ENCODE measurements at regions not wholly inside any gene's neighbourhood (a gene's known extent, or its start where the extent isn't known, plus 50 kb on each side); places are given as distances from the start of the nearest gene placed in this dataset.

DNA sequence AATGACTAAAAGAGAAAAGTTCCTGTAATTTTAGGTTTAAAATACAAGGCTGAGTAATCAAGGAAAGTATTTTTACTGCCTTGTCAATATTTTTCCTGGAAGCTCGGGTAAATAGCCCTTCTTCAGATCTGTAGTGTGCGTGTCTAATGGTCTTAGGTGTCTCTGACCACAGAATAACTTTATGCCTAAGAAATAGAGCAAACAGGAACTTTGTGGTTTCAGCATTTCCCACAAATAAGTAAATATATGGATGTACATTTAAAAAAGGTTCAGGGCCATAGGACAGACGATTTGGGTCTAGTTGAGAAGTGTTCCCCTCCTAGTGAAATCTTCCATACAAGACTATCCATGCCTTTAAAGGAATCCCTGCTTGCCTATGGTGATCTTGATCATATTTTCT lies 107.0 kb downstream of the ZC3H11B start:
- DNase-seq, result no peak
- Mint-ChIP-seq H3K4me3 (no peak overlapping the region), H3K27me3 (no peaks in the 10 kb centered on the region), H3K9me3 (no peaks in the 10 kb centered on the region), H3K27ac (no peak overlapping the region), H3K4me1 (no peaks in the 10 kb centered on the region)
- ATAC-seq, result no peak

DNA sequence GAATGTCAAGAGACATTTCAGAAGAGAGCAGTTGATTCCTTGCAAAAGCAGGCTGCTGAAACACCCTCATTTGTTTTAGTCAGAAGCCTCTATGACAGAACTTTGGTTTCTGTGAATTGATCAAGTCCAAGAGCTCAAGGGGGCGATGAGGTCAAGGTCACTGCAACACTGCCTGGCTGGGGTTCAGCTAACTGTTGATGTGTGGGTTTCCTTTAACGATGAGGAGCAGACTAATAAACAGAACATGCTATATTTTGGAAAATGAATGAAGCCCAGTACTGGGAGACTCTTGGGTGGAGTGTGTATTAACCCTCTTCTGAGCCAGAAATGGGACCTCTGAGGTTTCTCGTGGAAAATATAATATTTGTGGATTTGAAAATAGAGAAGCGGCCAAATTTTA lies 109.3 kb downstream of the ZC3H11B start:
- Mint-ChIP-seq H3K9me3 (no peaks in the 10 kb centered on the region), H3K4me1 (no peaks in the 10 kb centered on the region)
- no peak for ATAC-seq

DNA sequence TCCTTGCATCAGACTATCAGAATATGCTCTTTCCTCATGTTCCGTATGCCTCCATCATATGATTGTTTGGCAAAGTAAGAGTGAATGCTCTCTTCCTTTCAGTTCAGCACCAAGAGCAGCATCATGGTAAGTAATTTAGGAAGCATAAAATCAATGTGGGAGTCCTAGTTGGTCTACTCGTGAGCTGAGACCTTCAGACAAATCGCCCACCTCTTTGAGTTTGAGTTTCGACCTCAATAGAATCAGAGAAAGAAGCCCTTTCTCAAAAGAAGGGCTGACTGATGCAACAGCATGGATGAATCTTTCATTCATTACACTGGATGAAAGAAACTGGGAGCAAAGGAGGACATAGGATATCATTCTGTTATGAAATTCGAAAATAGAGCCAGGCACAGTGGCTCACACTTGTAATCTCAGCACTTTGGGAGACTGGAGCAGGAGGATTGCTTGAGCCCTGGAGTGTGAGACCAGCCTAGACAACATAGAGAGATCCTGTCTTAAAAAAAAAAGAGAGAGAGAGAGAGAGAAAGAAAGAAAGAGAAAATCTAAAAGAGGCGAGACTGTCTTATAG lies 112.5 kb downstream of the ZC3H11B start:
- no peak for ATAC-seq
- Mint-ChIP-seq H3K4me3 (no peak overlapping the region), H3K4me1 (no peaks in the 10 kb centered on the region), H3K9me3 (no peaks in the 10 kb centered on the region), H3K27me3 (no peaks in the 10 kb centered on the region), H3K27ac (no peak overlapping the region)
- no peak for DNase-seq

More for the DNA sequence above, 109.3 kb downstream of the ZC3H11B start:
- H3K27me3 Mint-ChIP-seq, result no peaks in the 10 kb centered on the region
- DNase-seq, result no peak
- no peak overlapping the region for H3K4me3 Mint-ChIP-seq
- no peak overlapping the region for H3K27ac Mint-ChIP-seq

DNA sequence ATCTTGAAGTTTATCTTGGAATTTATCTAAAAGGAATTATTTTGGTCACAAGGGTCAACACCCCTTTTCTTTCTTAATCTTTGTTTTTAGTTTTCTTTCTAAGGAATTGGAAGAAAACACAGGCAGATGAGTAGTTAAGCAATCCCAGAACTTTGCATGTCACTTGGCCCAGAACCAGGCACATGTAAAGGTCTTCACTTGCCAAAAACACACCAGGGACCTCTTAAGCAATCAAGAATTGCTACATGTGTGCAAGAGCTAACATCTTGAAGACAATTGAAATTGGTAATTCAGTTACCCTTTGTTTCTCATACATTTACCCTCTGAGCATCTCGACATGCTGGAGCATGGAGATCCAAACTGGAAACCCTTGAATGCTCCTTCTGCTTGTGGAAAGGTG lies 114.2 kb downstream of the ZC3H11B start:
- H3K9me3 Mint-ChIP-seq, result no peaks in the 10 kb centered on the region
- no peak overlapping the region for H3K4me3 Mint-ChIP-seq
- ATAC-seq, result no peak
- H3K4me1 Mint-ChIP-seq, result no peaks in the 10 kb centered on the region
- no peak for DNase-seq
- peak overlapping the region in 1 of 2 donors; percentile 37 for H3K27ac Mint-ChIP-seq
- H3K27me3 Mint-ChIP-seq, result no peaks in the 10 kb centered on the region

DNA sequence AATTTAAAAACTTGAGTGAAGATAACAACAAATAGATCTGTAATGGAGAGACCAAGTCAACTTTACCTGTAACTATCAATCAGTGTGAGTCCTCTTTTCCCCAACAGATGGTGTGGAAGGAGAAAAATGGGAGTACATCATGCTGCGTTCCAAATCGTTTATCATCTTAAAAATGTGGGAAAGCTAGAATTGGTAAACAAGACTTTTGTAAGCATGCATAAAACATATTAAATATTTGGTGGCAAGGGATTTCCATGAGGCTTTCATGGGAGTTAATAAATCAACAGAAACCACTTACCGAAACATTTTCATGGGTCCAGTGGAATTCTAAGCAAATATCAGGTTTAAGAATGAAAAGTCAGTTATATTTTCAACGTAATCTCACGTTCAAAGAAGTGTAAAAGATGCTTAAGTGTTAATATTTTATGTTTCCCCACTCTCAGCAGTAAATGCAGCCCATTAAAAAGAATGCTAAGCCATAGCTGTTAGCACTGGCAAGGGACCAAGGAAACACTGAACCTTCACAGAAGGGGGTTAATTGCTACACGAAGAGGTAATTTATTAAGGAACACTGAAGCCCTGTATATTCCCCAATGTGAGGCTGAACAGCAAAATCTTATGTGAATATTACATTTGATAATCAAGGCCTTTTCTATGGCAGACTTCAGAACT lies 117.0 kb downstream of the ZC3H11B start:
- DNase-seq, result no peak
- no peak for ATAC-seq
- H3K27ac Mint-ChIP-seq, result no peak overlapping the region
- H3K27me3 Mint-ChIP-seq, result no peaks in the 10 kb centered on the region
- no peaks in the 10 kb centered on the region for H3K4me1 Mint-ChIP-seq
- H3K9me3 Mint-ChIP-seq, result no peaks in the 10 kb centered on the region
- H3K4me3 Mint-ChIP-seq, result no peak overlapping the region

DNA sequence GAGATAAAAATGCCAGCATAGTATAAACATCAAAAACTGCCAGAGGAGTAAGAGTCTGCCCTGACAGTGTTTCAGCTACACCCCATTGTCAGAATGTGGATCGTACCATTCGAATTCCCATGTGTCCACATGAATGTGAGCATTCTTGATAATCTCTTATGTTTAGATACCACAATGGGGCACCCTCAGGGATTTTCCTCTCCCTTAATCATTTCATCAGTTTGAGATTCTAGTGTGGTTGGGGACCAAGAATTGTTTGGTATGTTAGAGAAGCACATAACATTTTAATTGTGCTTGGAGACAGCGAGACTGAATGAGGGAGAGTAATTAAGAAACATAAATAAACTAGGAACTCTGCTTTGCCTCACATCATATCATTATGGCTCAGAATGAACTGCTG lies 120.2 kb downstream of the ZC3H11B start:
- DNase-seq, result no peak

DNA sequence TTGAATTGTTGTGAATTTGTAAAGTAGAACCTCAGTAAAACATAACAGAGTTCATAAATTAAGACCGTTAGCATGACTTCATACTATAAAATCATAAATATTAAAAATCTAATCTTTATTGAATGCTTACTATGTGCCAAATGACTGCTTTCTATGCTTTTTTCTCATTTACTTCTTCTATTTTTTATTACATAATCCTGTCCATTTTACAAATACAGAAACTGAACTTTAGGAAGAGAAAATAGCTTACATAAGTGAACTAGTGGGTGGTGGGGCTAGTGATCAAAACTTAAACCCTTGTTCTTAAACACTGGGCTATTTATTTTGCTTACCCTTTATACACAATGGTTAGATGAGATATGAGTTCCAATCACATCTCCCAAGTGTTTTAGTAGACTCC lies 122.3 kb downstream of the ZC3H11B start:
- no peaks in the 10 kb centered on the region for H3K4me1 Mint-ChIP-seq
- ATAC-seq (no peak), DNase-seq (no peak)
- no peak overlapping the region for H3K4me3 Mint-ChIP-seq
- no peak overlapping the region for H3K27ac Mint-ChIP-seq
- no peaks in the 10 kb centered on the region for H3K9me3 Mint-ChIP-seq
- H3K27me3 Mint-ChIP-seq, result no peaks in the 10 kb centered on the region

More for the DNA sequence above, 120.2 kb downstream of the ZC3H11B start:
- Mint-ChIP-seq H3K9me3 (no peaks in the 10 kb centered on the region), H3K4me1 (no peaks in the 10 kb centered on the region), H3K27ac (no peak overlapping the region), H3K4me3 (no peak overlapping the region), H3K27me3 (no peaks in the 10 kb centered on the region)
- no peak for ATAC-seq

DNA sequence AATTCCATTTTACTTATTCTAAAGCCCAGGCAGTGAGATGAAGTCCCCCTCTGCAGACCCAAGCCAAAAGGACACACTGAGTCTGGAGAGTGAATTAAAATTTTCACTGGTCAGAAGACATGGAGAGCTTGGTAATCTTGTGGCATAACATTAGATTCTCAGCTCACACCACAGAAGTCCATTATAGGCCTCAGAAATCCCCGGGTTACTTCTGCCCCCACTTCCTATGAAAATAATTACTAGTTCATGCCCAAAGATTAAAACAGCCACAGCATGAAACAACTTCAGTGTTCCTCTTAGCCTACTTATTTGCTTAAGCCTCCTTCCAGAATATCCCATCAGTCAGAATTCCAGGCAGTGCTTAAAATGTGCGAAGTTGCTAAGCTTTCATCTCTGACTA lies 123.3 kb downstream of the ZC3H11B start:
- no peaks in the 10 kb centered on the region for H3K9me3 Mint-ChIP-seq

DNA sequence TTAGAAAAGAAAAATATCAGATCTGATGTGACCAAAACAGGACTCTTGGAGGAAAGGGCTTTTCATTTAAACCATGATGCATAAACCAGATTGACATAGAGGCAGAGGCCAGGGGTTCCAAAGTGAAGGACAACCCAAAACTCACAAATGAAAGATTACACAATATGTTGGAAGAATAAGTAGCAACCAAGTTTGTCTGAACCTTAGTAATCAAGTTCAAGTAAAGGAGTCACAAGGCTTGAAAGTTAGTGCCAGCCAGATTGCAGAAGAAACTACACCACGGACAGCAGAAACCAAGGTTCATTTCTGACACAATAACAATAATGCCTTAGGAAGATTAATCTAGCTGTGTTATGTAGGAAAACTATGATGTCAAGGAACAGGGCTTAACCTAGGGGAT lies 124.6 kb downstream of the ZC3H11B start:
- no peak overlapping the region for H3K27ac Mint-ChIP-seq
- DNase-seq, result no peak

More for the DNA sequence above, 123.3 kb downstream of the ZC3H11B start:
- no peak for DNase-seq
- no peaks in the 10 kb centered on the region for H3K4me1 Mint-ChIP-seq
- no peaks in the 10 kb centered on the region for H3K27me3 Mint-ChIP-seq
- no peak for ATAC-seq
- H3K4me3 Mint-ChIP-seq, result no peak overlapping the region
- no peak overlapping the region for H3K27ac Mint-ChIP-seq

DNA sequence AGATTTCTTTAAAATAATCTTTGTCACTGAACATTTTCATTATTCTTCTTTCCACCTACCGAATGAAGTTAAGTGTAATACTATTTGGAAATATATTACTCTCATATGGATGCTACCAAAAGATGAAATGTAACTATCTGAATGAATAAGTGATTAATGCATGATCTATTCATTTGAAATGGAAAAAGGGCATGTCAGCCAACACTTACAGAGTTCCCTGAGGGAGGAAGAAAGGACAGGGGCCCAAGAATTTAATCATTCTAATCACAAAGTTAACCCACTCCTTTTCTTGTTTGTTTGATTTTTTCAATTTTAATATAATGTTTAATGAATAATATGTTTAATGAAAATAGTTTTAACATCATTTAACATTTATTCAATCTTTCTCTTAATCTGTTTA lies 129.4 kb downstream of the ZC3H11B start:
- DNase-seq, result no peak
- H3K4me1 Mint-ChIP-seq, result no peaks in the 10 kb centered on the region
- no peak overlapping the region for H3K27ac Mint-ChIP-seq
- ATAC-seq, result no peak
- no peaks in the 10 kb centered on the region for H3K9me3 Mint-ChIP-seq
- H3K4me3 Mint-ChIP-seq, result no peak overlapping the region
- no peaks in the 10 kb centered on the region for H3K27me3 Mint-ChIP-seq

More for the DNA sequence above, 124.6 kb downstream of the ZC3H11B start:
- Mint-ChIP-seq H3K4me3 (no peak overlapping the region), H3K9me3 (no peaks in the 10 kb centered on the region), H3K27me3 (no peaks in the 10 kb centered on the region), H3K4me1 (no peaks in the 10 kb centered on the region)
- no peak for ATAC-seq

DNA sequence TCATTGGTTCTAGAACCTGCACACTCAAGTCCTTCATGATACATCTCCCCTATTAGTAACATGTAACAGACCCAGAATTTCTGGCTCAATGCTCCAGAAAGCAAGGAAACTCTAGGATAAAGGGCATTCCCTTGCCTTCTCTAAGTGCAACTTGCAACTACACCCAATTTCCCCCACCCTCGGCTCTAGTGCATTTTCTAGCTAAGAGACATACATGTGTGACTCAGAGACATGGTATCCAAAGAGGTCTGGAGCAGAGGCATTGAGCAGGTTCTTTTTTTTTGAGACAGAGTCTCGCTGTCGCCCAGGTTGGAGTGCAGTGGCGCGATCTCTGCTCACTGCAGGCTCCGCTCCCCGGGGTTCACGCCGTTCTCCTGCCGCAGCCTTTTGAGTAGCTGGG lies 132.9 kb downstream of the ZC3H11B start:
- Mint-ChIP-seq H3K27me3 (no peaks in the 10 kb centered on the region), H3K4me1 (no peaks in the 10 kb centered on the region), H3K4me3 (no peak overlapping the region), H3K9me3 (no peaks in the 10 kb centered on the region), H3K27ac (no peak overlapping the region)
- ATAC-seq (no peak), DNase-seq (no peak)

DNA sequence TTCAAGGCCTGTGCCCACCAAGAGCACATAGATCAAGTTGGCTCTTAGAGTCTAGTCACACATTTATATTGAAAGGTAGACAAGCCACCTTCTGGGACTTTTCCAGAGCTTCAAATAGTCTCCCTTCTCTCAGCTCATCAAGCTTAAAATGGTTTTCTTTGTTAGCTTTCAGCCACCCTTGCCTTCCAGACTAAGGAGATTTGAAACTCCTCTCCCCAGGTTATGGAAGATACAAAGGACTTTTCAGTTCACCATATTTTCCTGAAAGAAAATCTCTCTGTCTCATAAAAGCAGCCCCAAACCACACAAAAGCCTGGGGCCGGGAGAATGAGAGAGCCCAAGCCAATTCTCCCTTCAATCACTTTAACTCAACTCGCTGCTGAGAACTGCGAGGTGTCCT lies 134.1 kb downstream of the ZC3H11B start:
- ATAC-seq (no peak), DNase-seq (no peak)
- Mint-ChIP-seq H3K4me1 (no peaks in the 10 kb centered on the region), H3K9me3 (no peaks in the 10 kb centered on the region), H3K27me3 (no peaks in the 10 kb centered on the region), H3K27ac (no peak overlapping the region), H3K4me3 (no peak overlapping the region)

DNA sequence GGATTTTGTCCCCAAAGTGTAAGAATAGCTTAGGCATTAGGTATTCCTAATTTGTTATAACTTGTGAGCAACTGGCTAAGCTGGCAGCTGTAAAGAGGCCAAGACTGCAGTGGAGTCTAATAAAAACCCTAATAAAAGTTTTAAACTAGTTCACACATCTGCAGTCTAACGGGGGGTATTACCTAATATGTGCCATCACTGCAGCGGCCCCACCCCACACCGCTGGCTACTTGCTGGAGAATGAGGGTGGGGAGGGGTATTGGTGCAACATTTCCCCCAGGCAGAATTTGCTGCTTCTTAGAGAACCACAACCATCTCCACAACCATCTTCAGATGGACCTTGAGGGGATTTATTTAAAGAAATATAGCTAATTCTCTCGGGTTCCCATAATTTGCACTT lies 135.0 kb downstream of the ZC3H11B start:
- ATAC-seq, result no peak

DNA sequence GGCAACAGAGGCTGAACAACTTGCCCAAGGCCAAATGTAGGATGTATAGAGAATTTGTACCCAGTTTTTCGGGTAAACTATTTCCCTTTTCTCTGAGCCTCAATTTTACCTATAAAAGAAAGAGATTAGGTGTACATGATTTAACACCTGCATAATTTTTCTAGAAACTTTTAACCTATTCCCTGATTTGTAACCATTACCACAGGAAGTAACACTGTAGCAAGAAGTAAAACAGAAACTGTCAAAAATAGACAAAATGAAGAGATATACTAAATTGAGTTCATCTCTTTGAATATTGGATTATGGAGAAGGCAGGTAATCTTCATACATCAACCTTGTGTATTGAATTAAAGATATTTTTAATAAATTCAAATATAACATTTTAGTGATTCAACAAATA lies 136.2 kb downstream of the ZC3H11B start:
- H3K27me3 Mint-ChIP-seq, result no peaks in the 10 kb centered on the region
- no peaks in the 10 kb centered on the region for H3K9me3 Mint-ChIP-seq
- H3K4me1 Mint-ChIP-seq, result no peaks in the 10 kb centered on the region
- DNase-seq (no peak), ATAC-seq (no peak)
- H3K27ac Mint-ChIP-seq, result no peak overlapping the region
- H3K4me3 Mint-ChIP-seq, result no peak overlapping the region

More for the DNA sequence above, 135.0 kb downstream of the ZC3H11B start:
- H3K4me1 Mint-ChIP-seq, result no peaks in the 10 kb centered on the region
- no peaks in the 10 kb centered on the region for H3K27me3 Mint-ChIP-seq
- H3K9me3 Mint-ChIP-seq, result no peaks in the 10 kb centered on the region
- H3K27ac Mint-ChIP-seq, result no peak overlapping the region
- H3K4me3 Mint-ChIP-seq, result no peak overlapping the region
- DNase-seq, result no peak

DNA sequence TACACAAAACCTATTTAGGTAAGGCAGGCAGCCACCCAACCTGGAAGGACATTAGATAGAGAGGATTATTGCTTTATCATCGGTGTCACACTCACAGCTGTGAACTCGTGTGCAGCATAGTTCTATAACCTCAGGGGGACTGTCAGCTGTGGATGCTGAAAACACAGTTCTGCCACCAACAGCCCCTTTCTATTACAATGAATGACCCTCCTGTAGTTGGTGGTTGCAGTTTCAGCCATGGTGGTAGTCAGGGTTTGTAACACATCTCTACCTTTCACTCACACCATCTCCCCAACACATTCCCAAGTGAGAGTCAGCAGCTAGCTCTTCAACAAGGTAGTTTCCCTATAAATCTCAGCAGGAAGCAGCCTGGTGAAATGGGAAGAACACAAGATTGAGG lies 136.8 kb downstream of the ZC3H11B start:
- Mint-ChIP-seq H3K9me3 (no peaks in the 10 kb centered on the region), H3K4me1 (no peaks in the 10 kb centered on the region), H3K27ac (no peak overlapping the region), H3K4me3 (no peak overlapping the region), H3K27me3 (no peaks in the 10 kb centered on the region)
- no peak for ATAC-seq
- no peak for DNase-seq

DNA sequence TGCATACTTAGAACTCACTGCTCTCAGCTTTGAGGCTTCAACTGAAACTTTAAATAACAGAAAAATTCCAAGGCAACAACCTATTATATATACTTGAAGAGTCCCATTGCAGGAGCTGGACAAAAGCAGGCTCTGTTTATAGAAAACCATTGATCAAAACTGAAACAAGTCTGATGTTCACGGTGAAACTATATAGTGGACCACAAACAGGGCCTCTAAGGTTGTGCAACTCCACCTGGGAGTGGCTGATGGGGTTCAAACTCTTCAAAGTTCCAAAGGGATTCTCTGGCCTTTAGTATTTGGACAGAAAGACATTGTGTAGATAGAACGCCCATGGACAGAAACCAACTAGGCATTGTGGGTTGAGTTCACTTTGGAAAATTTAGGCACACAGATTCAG lies 140.3 kb downstream of the ZC3H11B start:
- no peaks in the 10 kb centered on the region for H3K27me3 Mint-ChIP-seq
- no peaks in the 10 kb centered on the region for H3K9me3 Mint-ChIP-seq
- ATAC-seq, result no peak
- no peaks in the 10 kb centered on the region for H3K4me1 Mint-ChIP-seq
- H3K4me3 Mint-ChIP-seq, result no peak overlapping the region
- no peak overlapping the region for H3K27ac Mint-ChIP-seq
- no peak for DNase-seq

DNA sequence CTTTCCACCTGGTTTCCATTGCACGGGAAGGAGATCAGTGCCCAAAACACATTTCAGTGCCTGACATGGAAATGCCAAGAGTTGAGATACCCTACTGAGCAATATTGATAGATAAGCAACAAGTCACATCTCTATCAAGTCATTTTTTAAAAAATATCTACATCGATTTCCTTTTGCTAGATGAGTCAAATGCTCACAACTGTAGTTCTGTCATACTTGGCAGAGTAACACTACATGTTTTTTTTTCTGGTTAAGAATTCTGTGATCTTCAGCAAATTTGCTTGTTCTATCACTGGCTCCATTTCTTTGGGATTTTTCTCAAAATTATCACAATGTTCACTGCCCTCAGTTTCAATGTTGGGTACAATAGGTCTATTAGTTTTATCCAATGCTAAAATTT lies 145.4 kb downstream of the ZC3H11B start:
- Mint-ChIP-seq H3K27ac (no peak overlapping the region), H3K27me3 (no peaks in the 10 kb centered on the region), H3K4me1 (no peaks in the 10 kb centered on the region), H3K4me3 (no peak overlapping the region), H3K9me3 (no peaks in the 10 kb centered on the region)
- DNase-seq (no peak), ATAC-seq (no peak)

All from stimulated activated naive CD8-positive, alpha-beta T cell treated with anti-CD3 and anti-CD28 coated beads, Interleukin-15, amount 100 ng/mL, for 72 hours (primary cell).